ENCODE measurements at regions not wholly inside any gene's neighbourhood (a gene's known extent, or its start where the extent isn't known, plus 50 kb on each side); places are given as distances from the start of the nearest gene placed in this dataset.
A peak's percentile ranks its signal among the peaks of the same experiment; 100 is the strongest.

DNA sequence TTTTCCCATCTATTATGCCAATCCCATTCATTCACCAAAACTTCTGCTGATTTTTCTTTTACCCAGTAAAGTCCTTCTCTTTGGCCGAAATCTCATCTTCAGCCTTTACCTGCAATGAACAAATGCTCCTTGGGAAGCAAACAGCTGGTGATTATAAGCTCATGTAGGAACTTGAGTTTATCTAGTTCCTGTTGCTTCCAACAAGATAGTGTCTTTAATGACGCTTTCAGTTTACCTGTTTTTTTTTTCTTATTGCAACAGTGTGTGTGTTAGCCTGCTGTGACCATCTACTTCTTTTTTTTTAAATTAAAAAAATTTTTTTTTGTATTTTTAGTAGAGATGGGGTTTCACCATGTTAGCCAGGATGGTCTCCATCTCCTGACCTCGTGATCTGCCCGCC, 156.0 kb downstream of the CD47 start:
- in situ Hi-C loops (cut with HindIII; ENCODE audit: low sequenced_read_pairs), result no loop called here
- no peak overlapping the region for H3K4me3 ChIP-seq (ENCODE audit: low read depth, low read length)
- DNase-seq (ENCODE audit: low read depth, low spot score), result no peak
- TF ChIP-seq, protein P1, sequence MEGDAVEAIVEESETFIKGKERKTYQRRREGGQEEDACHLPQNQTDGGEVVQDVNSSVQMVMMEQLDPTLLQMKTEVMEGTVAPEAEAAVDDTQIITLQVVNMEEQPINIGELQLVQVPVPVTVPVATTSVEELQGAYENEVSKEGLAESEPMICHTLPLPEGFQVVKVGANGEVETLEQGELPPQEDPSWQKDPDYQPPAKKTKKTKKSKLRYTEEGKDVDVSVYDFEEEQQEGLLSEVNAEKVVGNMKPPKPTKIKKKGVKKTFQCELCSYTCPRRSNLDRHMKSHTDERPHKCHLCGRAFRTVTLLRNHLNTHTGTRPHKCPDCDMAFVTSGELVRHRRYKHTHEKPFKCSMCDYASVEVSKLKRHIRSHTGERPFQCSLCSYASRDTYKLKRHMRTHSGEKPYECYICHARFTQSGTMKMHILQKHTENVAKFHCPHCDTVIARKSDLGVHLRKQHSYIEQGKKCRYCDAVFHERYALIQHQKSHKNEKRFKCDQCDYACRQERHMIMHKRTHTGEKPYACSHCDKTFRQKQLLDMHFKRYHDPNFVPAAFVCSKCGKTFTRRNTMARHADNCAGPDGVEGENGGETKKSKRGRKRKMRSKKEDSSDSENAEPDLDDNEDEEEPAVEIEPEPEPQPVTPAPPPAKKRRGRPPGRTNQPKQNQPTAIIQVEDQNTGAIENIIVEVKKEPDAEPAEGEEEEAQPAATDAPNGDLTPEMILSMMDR (IDR thresholded peaks at IDR 0.05; ENCODE audit: low read depth, low read length), result no peak

DNA sequence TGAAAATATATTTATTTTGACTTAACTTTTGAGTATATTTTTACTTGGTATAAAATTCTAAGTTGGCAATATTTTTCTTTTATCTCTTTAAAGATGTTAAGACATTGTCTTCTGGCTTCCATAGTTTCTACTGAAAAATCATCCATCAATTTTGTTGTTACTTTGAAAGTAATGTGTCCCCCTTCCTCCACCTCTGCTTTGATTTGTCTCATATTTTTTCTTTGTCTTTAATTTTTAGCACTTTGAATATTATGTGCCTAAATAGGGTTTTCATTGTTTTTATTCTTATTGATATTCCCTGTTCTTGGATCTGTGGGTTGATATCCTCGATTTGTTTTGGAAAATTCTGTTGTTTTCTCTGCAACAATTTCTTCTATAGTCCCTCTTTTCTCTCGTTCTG, 157.4 kb downstream of the CD47 start:
- in situ Hi-C loops (cut with HindIII; ENCODE audit: low sequenced_read_pairs), result no loop called here
- DNase-seq (ENCODE audit: low read depth, low spot score), result no peak
- TF ChIP-seq, protein P1 (IDR thresholded peaks at IDR 0.05; ENCODE audit: low read depth, low read length), result no peak

DNA sequence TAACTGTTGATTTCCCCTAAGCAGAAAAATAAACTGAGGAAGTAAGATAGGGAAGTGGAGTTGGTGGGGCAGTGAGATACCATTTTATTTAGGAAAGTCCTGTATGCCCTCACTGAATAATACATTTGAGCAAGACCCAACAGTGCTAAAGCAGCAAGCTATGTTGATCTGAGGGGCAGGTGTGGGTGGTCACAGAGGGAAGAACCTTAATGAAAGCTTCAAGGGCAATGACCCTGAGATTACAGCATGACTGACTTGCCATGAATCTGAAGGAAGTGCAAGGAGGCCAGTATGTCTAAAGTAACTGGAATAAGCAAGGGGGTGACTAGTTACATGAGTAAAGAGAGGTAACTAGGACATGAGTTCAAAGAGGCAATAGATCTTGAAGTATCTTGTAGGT, 159.5 kb downstream of the CD47 start:
- H3K4me3 ChIP-seq (ENCODE audit: low read depth, low read length), result no peak overlapping the region
- TF ChIP-seq, protein P1 (IDR thresholded peaks at IDR 0.05; ENCODE audit: low read depth, low read length), result no peak
- in situ Hi-C loops (cut with HindIII; ENCODE audit: low sequenced_read_pairs), result no loop called here
- no peak for DNase-seq (ENCODE audit: low read depth, low spot score)

More for the DNA sequence above, 157.4 kb downstream of the CD47 start:
- no peak overlapping the region for H3K4me3 ChIP-seq (ENCODE audit: low read depth, low read length)

DNA sequence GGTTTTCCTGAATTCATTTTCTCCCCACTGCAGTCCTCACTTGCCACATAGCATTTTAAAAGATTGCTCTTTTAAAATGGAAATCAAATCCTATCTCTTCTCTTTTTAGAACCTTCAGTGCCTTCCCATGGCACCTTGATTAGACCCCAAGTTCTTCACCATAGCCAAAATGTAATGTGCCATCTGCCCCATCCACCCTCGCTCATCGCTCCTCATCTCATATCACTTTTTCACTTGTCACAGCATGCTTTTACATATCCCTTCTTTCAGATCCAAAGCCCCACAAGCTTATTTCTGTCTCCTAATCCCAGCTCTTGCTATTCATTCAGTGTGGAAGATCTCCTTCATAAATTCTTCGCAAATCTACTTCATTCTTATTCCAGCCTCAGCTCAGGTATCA, 161.7 kb downstream of the CD47 start:
- in situ Hi-C loops (cut with HindIII; ENCODE audit: low sequenced_read_pairs), result no loop called here
- no peak for DNase-seq (ENCODE audit: low read depth, low spot score)
- H3K4me3 ChIP-seq (ENCODE audit: low read depth, low read length), result no peak overlapping the region
- TF ChIP-seq, protein P1 (IDR thresholded peaks at IDR 0.05; ENCODE audit: low read depth, low read length), result no peak

DNA sequence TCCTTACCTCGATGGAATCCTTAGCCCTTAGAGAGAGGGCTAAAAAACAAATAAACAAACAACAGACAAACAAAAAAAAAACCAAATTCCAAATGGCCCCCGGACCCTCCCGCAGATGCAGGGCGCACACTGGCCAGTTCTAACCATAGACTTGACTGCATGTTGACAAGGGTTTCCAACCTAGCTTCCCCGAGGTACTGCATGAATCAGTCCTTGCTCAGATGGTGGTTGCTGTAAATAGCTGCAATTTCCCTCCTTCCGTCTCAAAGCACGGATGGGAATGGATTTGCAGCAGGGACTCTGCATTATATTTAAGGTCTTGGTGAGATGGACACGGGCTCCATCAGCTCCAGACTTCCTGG, 162.8 kb downstream of the CD47 start:
- H3K4me3 ChIP-seq (ENCODE audit: low read depth, low read length), result peak overlapping the region; percentile 59
- in situ Hi-C loops (cut with HindIII; ENCODE audit: low sequenced_read_pairs), result no loop called here
- peak; percentile 26 for DNase-seq (ENCODE audit: low read depth, low spot score)
- TF ChIP-seq, protein P1 (IDR thresholded peaks at IDR 0.05; ENCODE audit: low read depth, low read length), result no peak

DNA sequence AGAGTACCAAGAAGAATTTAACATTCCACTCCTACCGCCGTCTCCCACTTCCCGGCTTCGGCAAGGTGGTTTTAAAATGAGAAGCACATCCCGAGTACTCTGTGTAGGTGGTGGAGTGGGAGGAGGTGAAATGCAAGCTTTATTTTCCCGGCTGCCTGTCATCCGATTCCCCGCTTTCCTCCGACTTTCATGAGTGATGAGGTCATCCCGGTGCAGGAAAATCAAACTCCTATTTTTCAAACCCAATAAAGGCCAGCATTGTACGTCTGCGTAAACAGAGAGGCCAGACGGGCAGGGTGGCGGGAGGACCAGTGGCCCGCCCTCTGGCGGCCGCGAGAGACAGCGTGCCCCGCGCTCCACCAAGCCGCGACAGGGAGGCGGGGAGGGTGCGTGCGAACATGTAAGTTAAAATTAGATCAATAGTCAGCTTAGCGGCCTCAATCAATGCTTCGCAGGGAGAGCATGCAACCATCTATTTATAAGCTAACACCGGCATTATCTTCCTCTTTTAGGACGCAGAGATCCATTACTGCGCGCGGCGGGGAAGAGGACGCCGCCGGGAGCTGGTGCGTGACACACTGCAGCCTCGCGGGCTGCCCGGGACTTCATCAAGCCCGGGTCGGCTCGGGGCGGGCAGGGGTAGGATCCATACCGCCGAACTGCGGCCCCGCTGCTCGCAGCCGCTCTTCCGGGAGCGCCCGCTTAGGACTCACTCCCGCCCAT, 163.3 kb downstream of the CD47 start:
- peak; percentile 69 for DNase-seq (ENCODE audit: low read depth, low spot score)
- in situ Hi-C loops (cut with HindIII; ENCODE audit: low sequenced_read_pairs), result no loop called here
- H3K4me3 ChIP-seq (ENCODE audit: low read depth, low read length), result peak overlapping the region; percentile 59
- TF ChIP-seq, protein P1 (IDR thresholded peaks at IDR 0.05; ENCODE audit: low read depth, low read length), result peak; percentile 93
